Activated naive CD4-positive, alpha-beta T cell treated with anti-CD3 and anti-CD28 coated beads for 36 hours (primary cell): ENCODE measurements at regions not wholly inside any gene's neighbourhood (a gene's known extent, or its start where the extent isn't known, plus 50 kb on each side); places are given as distances from the start of the nearest gene placed in this dataset.

Experiments used
- CTCF ChIA-PET: fragments of 350-600 bp; sonication (Branson Sonifier 250); formaldehyde crosslinking; loops from one replicate; lab custom pipeline; 2021; ENCODE audit warnings: antibody characterized with exemption; lab: Charles Lee
- DNase-seq: peaks from one replicate; pipeline ENCODE4 v3.0.0-alpha.2; 2020
- H3K27ac Mint-ChIP-seq: one replicate; pipeline ENCODE4 v1.8.0; 2021; ENCODE audit warnings: mild to moderate bottlenecking, mixed read lengths
- H3K27me3 Mint-ChIP-seq: one replicate; pipeline ENCODE4 v1.8.0; 2021; ENCODE audit warnings: low read depth, mixed read lengths
- H3K36me3 Mint-ChIP-seq: one replicate; pipeline ENCODE4 v1.8.0; 2021; ENCODE audit warnings: low read depth, mixed read lengths
- H3K4me1 Mint-ChIP-seq: one replicate; pipeline ENCODE4 v1.8.0; 2021; ENCODE audit warnings: low read depth, mixed read lengths
- H3K4me3 Mint-ChIP-seq: one replicate; pipeline ENCODE4 v1.8.0; 2021; ENCODE audit warnings: mild to moderate bottlenecking, moderate library complexity, mixed read lengths
- H3K9me3 Mint-ChIP-seq: one replicate; pipeline ENCODE4 v1.8.0; 2021; ENCODE audit warnings: mixed read lengths
- intact Hi-C: fragments of 100-400 bp; cut with micrococcal nuclease; formaldehyde crosslinking; loops from one replicate; pipeline ENCODE4 v1.15.1; 2023

DNA sequence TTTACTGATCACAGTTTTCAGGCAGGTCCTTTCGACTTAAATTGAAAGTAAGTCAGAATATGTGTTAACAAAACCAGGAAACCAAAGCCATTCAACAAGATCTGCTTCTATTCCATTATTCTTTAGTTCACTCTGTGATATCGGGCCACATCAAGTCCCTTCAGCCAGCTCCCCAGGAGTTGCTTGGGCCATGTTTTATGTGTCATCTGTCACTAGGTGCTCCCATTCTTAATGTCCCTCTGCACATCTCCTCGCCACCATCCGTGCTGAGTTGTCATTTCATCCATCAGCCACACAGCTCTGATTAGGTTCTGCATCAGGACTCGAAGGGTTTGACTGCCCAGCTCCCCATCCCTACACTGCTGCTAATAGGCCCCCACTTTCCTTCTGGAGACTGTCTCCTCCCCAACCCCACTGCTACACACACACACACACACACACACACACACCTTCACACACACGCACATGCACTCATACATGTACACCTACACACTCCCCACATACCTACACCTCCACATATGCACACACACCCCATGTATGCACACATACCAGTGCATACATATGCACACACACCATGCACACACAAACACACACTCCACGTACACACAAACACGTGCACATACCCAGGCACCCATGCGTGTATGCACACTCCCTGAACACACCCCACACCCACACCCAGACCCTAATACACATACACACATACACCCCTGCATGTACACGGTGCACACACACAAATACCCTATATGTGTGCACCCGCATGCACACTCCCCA is 143.3 kb upstream of the GMDS start:
- peaks cover 6% of the 10 kb centered on the region for H3K36me3 Mint-ChIP-seq
- CTCF ChIA-PET = no interaction called here
- no peaks in the 10 kb centered on the region for H3K27me3 Mint-ChIP-seq
- H3K4me3 Mint-ChIP-seq = no peak overlapping the region
- no peak for DNase-seq
- H3K27ac Mint-ChIP-seq = no peak overlapping the region
- intact Hi-C loops = no loop called here
- H3K9me3 Mint-ChIP-seq = peaks cover 4% of the 10 kb centered on the region
- H3K4me1 Mint-ChIP-seq = peaks cover 4% of the 10 kb centered on the region

DNA sequence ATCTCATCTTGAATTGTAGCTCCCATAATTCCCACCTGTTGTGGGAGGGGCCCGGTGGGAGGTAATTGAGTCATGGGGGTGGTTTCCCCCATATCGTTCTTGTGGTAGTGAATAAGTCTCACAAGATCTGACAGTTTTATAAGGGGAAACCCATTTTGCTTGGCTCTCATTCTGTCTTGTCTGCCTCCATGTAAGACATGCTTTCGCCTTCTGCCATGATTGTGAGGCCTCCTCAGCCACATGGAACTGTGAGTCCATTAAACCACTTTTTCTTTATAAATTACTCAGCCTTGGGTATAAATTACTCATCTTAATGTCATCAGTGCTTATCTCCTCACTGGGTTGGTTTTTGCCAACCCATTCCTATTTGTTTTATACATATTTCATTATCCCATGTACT is 142.0 kb upstream of the GMDS start:
- peak; percentile 25 for DNase-seq
- Mint-ChIP-seq H3K27me3 (no peaks in the 10 kb centered on the region), H3K36me3 (peaks cover 6% of the 10 kb centered on the region), H3K27ac (no peak overlapping the region), H3K4me3 (no peak overlapping the region), H3K9me3 (peaks cover 4% of the 10 kb centered on the region), H3K4me1 (peaks cover 4% of the 10 kb centered on the region)
- intact Hi-C loops = loop anchor here (2.0 kb wide), 1 partner anchor 277 kb away; no protein-coding TSS in a partner anchor
- CTCF ChIA-PET = no interaction called here

DNA sequence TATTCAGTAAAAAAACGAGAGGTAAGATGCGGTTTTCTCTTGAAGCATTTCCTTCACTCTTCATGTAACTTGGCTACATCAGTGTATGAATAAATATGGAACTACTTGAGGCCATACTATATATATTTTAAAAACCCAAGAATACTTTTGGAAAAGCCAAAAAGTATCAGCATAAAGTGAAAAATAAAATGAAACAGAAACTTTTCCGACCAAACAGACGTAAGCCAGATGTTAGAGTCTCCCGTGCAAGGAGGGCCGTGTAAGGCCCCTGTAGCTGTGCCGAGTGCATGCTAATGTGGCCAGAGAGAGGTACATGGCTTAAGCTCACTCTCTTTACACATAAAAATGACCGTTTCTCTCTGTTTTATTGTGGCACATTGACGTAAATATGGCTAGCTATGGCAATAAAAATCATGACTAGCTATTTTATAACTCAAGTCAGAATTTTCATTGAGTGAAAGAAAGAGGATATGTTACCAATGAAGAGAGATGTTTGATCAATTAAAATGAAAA is 140.1 kb upstream of the GMDS start:
- H3K4me3 Mint-ChIP-seq = no peak overlapping the region
- peaks cover 4% of the 10 kb centered on the region for H3K9me3 Mint-ChIP-seq
- H3K4me1 Mint-ChIP-seq = peaks cover 4% of the 10 kb centered on the region
- no peak overlapping the region for H3K27ac Mint-ChIP-seq
- CTCF ChIA-PET = no interaction called here
- peaks cover 6% of the 10 kb centered on the region for H3K36me3 Mint-ChIP-seq
- intact Hi-C loops = no loop called here
- H3K27me3 Mint-ChIP-seq = no peaks in the 10 kb centered on the region
- DNase-seq = no peak

DNA sequence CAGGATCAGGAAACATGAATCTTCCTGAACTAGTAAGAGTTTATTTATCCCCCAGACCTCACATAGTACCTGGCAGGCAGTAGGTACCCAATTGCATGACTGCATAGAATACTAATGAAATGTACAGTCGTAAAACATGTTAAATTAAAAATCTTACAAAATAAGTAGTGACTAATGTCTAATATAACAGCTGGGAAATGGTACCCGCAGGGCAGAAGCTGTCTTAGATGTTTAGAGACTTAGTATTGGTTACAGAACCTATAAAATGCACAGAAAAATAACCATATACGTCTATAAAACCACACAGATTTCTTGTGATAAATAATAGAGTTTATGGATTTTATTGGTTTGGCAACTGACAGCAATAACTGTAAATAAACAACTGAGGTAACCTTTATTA is 139.1 kb upstream of the GMDS start:
- peaks cover 4% of the 10 kb centered on the region for H3K9me3 Mint-ChIP-seq

DNA sequence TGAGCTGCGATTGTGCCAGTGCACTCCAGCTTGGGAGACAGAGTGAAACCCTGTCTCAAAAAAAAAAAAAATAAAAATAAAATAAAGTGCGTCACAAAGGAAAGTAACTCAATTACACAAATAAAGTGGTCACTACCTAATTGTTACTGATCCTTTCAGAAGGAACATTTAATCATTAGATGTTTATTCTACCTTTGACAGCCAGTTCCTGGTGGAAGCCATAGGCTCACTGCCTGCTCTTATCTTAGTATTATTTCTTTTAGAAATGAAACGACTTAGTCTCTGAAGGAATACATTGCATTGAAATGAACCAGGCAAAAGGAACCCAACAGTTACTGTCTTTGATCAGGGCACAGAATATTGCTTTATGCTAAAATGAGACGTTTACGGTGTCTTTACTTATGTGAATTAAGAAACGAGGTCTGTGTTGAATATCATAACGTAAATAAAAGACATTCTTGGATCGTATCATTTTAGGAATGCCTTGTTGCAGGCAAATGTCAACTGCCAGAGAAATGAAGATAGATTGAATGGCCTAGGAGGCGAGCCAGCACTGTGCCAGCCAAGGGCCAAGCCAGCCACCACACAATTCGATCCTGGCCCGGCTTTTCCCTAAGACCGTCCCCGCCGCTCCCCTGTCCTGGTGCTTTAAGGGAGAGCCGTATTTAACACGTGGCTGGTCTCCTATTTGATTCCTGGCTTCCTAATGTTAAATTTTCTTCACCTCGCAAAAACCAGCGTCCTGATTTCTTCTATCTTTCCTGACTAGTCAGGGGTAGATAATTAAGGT is 136.7 kb upstream of the GMDS start:
- Mint-ChIP-seq H3K27ac (no peak overlapping the region), H3K4me1 (peaks cover 2% of the 10 kb centered on the region), H3K27me3 (no peaks in the 10 kb centered on the region), H3K4me3 (no peak overlapping the region), H3K36me3 (peaks cover 4% of the 10 kb centered on the region), H3K9me3 (no peaks in the 10 kb centered on the region)
- no peak for DNase-seq
- intact Hi-C loops = no loop called here
- CTCF ChIA-PET = no interaction called here

More for the DNA sequence above, 139.1 kb upstream of the GMDS start:
- no peak for DNase-seq
- Mint-ChIP-seq H3K27me3 (no peaks in the 10 kb centered on the region), H3K4me3 (no peak overlapping the region), H3K27ac (no peak overlapping the region), H3K4me1 (peaks cover 4% of the 10 kb centered on the region), H3K36me3 (peaks cover 6% of the 10 kb centered on the region)
- intact Hi-C loops = no loop called here
- CTCF ChIA-PET = interaction anchor here (0.7 kb wide), 1 partner anchor 760 kb away, joined by 3 read pairs; no protein-coding TSS in a partner anchor

DNA sequence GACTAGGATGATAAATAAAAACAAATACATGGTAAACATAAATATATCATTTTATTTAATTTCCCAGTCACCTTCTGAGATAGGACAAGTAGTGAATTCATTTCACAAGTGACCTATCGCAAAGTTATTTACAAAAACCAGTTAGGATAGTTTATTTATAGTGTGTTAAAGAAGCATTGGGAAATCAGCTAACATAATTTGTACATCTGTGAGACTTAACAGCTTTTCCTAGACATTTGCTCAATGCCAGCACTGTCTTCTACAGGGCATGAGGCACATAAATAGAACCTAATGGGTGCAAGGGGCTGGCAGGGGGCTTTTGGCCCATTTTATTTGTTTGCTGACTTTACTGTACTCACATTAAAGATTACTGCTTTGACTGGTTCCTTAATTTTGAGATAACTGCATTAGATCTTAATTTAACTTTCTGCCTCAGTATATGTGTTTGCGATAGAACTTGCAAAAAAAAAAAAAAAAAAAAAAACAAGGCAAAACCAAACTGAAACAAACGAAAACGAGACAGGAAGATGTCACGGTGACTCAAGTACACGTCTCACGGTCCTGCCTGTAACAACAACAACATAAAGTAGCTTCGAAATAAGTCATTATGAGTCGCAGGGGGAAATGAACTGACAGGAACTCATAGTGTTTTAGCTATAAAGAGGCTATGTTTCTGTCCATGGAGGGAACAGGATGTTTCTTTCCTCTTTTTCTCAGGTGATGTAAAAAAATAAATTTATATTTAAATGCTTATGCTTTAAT is 133.7 kb upstream of the GMDS start:
- Mint-ChIP-seq H3K36me3 (no peaks in the 10 kb centered on the region), H3K27ac (no peak overlapping the region), H3K4me1 (no peaks in the 10 kb centered on the region), H3K9me3 (no peaks in the 10 kb centered on the region), H3K4me3 (no peak overlapping the region), H3K27me3 (no peaks in the 10 kb centered on the region)
- peak; percentile 35 for DNase-seq
- CTCF ChIA-PET = interaction anchor here (0.6 to 0.7 kb wide), 2 partner anchors 170 to 307 kb away, joined by 3 read pairs; no protein-coding TSS in a partner anchor
- intact Hi-C loops = no loop called here

DNA sequence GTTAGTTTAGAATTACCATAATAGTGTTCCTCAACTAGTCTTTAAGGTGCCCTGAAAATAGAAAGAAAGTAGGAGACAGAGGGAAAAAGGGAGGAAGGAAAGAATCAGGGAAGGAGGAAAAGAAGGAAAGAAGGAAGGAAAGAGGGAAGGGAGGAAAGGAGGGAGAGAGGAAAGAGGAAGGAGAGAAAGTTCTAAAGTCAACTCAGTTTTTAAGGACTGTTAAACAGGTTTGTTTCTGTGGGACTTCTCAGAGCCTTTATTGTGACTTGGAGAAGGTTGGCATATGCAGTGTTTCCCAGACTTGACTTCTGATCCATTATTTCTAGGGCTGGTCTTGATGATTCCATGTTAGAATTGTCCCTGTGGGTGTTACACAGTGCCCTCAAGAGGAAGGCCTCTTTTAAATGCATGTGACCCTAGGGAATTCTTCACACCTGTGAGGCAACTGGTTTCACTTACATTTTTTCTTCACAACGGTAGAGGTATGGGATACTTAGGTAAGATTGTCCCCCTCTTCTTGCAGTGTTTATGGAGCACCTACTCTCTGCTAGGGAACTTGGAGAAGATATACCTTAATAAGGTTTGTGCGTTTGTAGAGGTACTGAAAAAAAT is 132.7 kb upstream of the GMDS start:
- Mint-ChIP-seq H3K27ac (no peak overlapping the region), H3K9me3 (no peaks in the 10 kb centered on the region), H3K36me3 (no peaks in the 10 kb centered on the region), H3K4me3 (no peak overlapping the region), H3K27me3 (no peaks in the 10 kb centered on the region), H3K4me1 (no peaks in the 10 kb centered on the region)
- intact Hi-C loops = no loop called here
- CTCF ChIA-PET = no interaction called here
- no peak for DNase-seq

DNA sequence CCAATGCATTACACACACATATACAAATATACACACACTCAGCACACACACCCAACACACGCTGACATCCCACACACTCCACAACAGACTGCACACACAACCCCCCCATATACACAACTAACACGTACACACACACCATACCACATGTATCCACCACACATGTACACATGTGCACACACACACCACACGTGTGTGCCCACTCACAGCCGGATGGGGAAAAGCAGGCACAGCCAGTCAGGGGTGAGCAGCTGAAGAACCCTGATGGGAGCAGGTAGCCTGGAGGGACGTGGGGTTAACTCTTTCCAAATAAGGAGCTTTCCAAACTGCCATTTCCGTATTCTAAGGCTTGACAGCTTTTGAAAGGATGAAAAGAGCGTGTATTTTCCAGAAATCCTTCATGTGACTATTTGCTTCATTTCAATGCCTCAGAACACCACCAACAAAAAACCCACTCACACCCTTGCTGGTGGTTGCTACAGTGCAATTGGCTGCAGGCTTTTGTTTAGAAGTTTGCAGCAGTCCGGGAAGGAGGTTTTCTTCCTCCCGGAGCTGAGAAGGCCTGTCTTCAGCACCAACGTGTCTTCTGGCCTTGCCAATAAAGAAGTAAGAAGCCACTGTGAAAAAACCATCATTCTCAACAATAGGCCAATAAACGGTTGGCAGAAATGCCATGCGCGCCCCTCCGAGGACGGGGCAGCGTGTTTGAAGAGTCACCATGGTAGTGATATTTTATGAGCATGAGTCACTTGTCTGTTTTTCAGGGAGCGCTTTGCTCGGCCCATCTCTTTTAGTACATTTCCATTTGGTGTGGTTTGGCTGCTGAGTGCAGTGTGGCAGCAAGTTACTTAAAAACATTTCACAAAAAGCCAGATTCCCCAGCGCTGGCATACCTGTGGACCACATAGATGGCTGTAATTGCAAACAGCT is 131.3 kb upstream of the GMDS start:
- intact Hi-C loops = no loop called here
- CTCF ChIA-PET = no interaction called here
- no peaks in the 10 kb centered on the region for H3K9me3 Mint-ChIP-seq
- no peaks in the 10 kb centered on the region for H3K36me3 Mint-ChIP-seq
- no peak overlapping the region for H3K27ac Mint-ChIP-seq
- H3K4me1 Mint-ChIP-seq = no peaks in the 10 kb centered on the region
- H3K27me3 Mint-ChIP-seq = no peaks in the 10 kb centered on the region
- DNase-seq = no peak
- H3K4me3 Mint-ChIP-seq = no peak overlapping the region

DNA sequence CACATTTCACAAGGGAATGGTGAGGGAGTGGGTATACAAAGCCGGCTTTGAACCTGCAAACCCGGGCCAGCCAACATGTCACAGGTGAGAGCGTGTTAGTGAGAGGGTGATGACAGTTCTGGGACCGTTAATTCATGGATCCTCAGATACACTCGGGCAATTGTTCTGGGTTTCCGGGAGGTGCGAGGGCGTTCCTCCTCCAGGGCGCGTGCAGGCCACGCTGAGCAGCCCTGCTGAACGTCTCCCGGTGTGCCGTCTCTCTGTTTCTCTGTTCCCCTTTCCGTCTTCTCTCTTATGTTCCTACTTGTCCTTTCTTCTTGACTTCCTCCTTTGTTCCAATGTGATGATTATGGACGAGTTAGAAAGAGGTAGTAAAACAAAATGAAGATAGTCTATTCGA is 130.0 kb upstream of the GMDS start:
- intact Hi-C loops = no loop called here
- Mint-ChIP-seq H3K4me3 (no peak overlapping the region), H3K36me3 (no peaks in the 10 kb centered on the region), H3K27ac (no peak overlapping the region), H3K4me1 (no peaks in the 10 kb centered on the region), H3K9me3 (no peaks in the 10 kb centered on the region), H3K27me3 (no peaks in the 10 kb centered on the region)
- DNase-seq = no peak
- CTCF ChIA-PET = no interaction called here

DNA sequence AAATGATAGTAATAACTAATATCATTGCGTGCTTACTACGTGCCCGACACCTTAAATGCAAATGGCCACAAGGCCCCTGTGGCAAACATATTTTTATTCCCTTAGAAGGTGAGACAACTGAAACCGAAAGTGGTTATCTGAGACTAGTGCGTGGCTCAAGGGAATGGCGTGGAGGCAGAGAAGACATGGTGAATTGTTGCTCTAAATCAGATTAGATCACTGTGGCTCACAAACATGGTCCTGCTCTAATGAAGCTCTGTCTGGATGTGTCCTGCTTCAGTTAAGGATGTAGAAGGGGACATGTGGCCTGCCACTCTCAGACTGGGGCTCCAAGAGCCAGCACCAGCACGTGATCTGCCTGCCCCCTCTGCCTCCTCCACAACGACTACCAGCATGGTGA is 124.2 kb upstream of the GMDS start:
- Mint-ChIP-seq H3K27me3 (no peaks in the 10 kb centered on the region), H3K36me3 (no peaks in the 10 kb centered on the region), H3K27ac (no peak overlapping the region), H3K4me3 (no peak overlapping the region), H3K4me1 (no peaks in the 10 kb centered on the region), H3K9me3 (no peaks in the 10 kb centered on the region)
- intact Hi-C loops = no loop called here
- CTCF ChIA-PET = no interaction called here
- no peak for DNase-seq

DNA sequence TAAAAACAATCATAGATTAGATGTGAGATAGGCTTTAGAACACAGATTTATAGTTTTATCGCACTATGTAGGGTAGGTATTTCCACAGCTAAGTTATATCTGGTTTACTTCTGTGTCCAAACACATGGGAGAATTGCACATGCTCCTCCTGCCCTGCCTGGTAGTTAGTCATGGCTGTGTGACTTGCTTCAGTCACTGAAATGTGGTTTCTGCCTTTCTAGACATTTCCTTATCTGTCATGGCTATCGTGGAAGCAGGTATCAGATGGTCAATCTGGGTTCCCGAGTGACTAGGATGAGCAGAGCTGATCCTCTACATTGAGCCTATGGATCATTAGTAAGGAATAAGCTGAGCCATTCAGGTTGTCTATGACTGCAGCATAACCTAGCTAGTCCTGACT is 117.8 kb upstream of the GMDS start:
- no peak overlapping the region for H3K27ac Mint-ChIP-seq
- no peaks in the 10 kb centered on the region for H3K4me1 Mint-ChIP-seq
- no peak for DNase-seq
- H3K9me3 Mint-ChIP-seq = no peaks in the 10 kb centered on the region
- H3K4me3 Mint-ChIP-seq = no peak overlapping the region
- H3K27me3 Mint-ChIP-seq = no peaks in the 10 kb centered on the region
- intact Hi-C loops = no loop called here
- H3K36me3 Mint-ChIP-seq = peaks cover 7% of the 10 kb centered on the region
- CTCF ChIA-PET = interaction anchor here (0.9 kb wide), 1 partner anchor 9 kb away, joined by 4 read pairs; no protein-coding TSS in a partner anchor
